Right ventricle myocardium superior (tissue), 1 donor: ENCODE measurements at regions not wholly inside any gene's neighbourhood (a gene's known extent, or its start where the extent isn't known, plus 50 kb on each side); places are given as distances from the start of the nearest gene placed in this dataset.

Source experiments
- ATAC-seq: fragments of 200-7000 bp; cut with Tn5 transposase; one replicate; pipeline ENCODE4 v1.9.1; 2020; ENCODE audit warnings: mild to moderate bottlenecking; ENCODE audit not compliant: poor library complexity
- DNase-seq: peaks from one replicate; pipeline ENCODE4 v3.0.0-alpha.2; 2020
- intact Hi-C: fragments of 100-400 bp; cut with DNase I; formaldehyde crosslinking; loops from one replicate; pipeline ENCODE4 v1.11.2; 2022
- donor health status: DM: no; HTN: yes; CAD: no; lungs with severe emphysema.

- intact Hi-C loops = no loop called here
- ATAC-seq (peak; percentile 58), DNase-seq (no peak)
Observed at GRCh38 chr7:89401099-89401498, 605.6 kb upstream of the TEX47 start.

GRCh38 chr7:89401690-89402089, 606.2 kb upstream of the TEX47 start:
- intact Hi-C loops = no loop called here
- ATAC-seq (peak; percentile 18), DNase-seq (no peak)

DNA sequence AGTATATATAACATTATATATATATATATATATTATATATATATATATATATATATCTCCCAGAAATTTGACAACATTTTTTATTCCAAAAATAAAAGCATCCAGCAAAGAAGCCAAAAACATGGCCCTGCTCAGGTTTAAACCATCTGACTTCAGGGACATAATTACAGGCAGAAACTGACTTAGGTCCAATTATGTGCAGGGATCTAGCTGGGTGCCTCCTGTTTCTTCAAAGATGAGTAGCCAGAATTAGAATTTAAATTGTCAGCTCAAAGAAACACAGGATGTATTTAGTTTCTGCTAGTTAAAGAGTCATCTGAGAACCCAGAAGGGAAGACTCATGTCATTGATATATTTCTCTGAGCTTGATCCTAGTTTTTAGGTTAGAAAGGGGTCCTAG, 656.4 kb upstream of the TEX47 start:
- no peak for ATAC-seq
- intact Hi-C loops = no loop called here
- DNase-seq = no peak

GRCh38 chr7:89456556-89456955, 661.0 kb upstream of the TEX47 start:
- intact Hi-C loops = no loop called here
- DNase-seq (no peak), ATAC-seq (no peak)

DNA sequence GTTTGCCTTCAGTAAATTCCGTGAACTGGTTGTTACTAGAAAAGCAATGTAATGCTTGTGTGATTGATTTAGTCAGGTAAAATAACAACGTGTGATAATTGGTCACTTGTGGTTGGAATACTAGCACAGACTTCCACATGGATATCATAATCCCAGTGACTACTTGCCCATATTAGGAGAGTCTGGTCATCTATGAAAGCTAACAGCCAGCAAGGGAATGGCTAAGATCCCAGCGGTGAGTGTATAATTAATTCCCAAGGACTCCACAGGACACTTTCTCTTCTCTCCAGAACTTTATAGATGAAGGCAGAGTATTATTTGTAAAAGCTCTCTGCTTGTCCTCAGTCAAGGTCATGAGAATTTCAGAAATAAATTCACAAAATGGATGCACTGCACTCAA, 662.6 kb upstream of the TEX47 start:
- intact Hi-C loops = no loop called here
- no peak for DNase-seq
- no peak for ATAC-seq

- DNase-seq (no peak), ATAC-seq (no peak)
- intact Hi-C loops = no loop called here
Observed at GRCh38 chr7:89474456-89474855, 678.9 kb upstream of the TEX47 start.

DNA sequence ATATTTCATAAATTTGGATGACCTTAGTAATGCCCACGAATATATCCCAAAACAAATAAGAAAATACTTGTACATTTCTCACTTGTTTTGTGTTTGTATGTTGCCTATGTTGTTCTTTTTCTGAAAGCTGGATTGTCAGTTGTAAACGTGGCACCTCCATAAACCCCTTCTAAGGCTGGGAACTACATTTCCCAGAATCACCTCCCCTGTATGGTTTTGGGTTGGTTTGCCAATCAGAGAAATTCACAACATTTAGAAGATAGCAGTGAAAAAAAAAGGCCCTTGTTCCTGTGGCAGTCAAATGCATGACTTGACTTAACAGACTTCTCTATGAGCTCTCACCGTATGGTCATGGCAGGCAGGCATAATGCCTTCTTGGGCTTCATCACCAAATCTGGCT, 676.3 kb upstream of the STEAP1 start:
- DNase-seq (no peak), ATAC-seq (no peak)
- intact Hi-C loops = no loop called here

- no peak for DNase-seq
- no peak for ATAC-seq
- intact Hi-C loops = no loop called here
Observed at GRCh38 chr7:89495704-89496103, 658.6 kb upstream of the STEAP1 start.

DNA sequence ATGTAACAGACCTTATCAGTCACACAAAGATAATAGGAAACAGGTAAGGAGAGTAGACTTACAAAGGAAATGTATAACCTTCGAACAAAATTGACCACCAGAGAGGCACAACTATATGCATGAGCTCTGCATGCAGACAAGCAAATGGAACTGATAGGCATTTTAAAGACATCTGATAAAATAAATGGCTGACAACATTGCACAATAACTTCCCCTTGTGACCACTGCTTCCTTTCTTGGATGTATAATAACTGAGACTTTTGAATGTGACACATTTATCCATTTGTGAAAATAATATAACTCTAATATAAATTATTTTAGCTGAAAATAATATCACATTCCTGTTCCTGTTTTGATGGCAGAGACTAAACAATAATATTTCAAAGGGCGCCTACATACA, 654.2 kb upstream of the STEAP1 start:
- DNase-seq (no peak), ATAC-seq (no peak)
- intact Hi-C loops = no loop called here

DNA sequence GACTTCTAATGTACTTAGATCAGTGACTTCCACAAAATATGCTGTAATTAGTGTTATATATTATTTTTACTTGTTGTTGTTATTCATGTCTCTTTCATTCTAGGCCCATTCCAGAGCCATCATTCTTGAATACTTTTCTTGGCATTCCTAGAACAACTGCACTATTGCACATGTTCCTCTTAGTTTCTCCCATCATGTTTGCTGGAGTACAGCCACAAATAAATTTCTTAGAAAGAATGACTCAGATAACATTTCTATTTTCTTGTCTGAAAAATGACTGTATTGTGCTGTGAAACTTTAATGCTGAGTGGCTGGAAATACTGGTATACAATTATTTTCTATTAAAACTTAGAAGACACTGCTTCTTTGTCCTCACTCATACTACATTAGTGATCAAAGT, 651.0 kb upstream of the STEAP1 start:
- intact Hi-C loops = no loop called here
- ATAC-seq (no peak), DNase-seq (no peak)

DNA sequence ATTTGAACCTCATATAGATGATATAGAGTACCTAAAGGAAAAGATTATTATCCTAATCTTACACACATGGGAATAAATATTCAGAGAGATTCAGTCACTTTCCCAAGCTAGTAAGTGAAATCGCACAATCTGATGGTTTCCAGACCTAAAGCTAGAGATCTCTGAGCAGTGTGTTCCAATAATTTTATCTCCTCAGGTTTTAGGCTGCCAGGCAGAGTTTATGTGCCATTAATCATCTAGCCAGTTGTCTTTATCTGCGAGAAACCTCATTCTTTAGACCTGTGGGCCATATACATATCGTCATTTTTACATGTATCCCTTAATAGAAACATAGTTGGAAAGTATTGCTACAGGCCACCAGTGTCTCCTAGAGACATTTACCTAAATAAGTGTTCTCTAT, 647.2 kb upstream of the STEAP1 start:
- ATAC-seq = no peak
- DNase-seq = no peak
- intact Hi-C loops = no loop called here

DNA sequence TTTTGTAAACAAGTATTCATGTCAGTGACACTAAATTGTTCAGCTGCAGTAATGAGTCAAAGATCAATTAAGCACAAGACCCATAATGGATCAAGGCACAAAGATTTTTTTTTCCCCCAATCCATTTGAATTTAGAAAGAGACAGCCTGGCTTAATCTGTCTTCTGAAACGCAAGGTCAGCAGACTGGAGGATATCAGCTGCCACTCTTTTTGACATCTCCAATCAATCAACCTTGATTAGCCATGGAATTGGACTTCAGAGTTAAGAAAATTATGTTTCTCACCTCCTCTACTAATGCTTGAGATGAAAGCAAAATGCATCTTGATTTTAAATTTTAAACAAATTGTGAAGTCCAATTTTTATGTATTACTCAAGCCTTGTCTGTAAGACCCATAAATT, 642.4 kb upstream of the STEAP1 start:
- intact Hi-C loops = no loop called here
- no peak for ATAC-seq
- DNase-seq = no peak

- ATAC-seq (no peak), DNase-seq (no peak)
- intact Hi-C loops = no loop called here
Observed at GRCh38 chr7:89514970-89515369, 639.3 kb upstream of the STEAP1 start.

DNA sequence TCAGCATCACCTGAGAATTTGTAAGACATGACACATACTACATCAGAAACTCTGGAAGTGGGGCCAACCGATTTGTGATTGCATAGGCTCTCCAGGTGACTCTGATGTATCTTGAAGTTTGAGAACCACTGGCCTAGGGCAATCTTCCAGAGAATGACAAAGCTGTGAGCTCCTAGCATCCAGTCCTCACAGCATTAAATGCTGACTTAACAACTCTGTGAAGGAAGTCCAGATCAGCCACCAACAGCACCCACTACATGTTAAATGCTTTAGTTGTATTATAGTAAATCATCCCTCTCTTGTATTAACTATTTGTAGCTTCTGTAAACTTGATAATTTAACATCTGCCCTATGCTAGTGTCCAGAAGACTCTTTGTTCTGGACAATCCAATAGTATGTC, 636.5 kb upstream of the STEAP1 start:
- DNase-seq = no peak
- intact Hi-C loops = no loop called here
- ATAC-seq = no peak

DNA sequence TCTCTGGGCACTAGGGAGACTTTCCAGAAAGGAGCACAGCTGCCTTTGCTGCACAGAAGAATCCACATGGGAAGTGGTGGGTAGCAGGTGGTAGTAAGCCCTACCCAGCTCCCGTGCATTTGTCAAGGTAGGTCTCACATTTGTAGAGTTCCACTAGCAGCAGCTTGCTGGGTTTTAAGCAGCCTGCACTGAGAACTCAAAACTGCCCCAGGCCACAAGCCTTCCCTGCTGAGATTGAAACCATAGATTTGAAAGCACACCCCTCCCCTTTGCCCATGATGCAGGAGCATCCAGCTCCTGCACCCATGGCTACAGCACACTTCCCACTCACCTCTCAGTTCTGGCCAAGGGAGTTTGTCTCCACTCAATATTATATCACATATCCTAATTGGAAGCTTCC, 604.5 kb upstream of the STEAP1 start:
- DNase-seq (no peak), ATAC-seq (no peak)
- intact Hi-C loops = no loop called here

DNA sequence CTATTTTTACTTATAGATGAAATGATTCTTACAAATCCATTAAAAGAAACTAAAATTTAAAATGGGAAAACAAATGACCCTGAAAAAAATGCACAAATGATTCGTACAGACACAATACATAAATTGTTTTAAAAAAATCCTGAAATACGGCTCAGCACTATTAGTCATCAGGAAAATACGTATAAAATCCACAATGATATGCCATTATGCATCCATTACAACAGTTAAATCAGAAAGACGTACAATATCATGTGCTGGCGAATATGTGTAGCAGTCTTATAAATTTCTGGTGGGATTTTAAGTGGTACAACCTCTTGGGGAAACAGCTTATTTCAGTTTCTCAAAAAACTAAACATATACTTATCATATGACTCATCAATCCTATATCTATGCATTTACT, 600.1 kb upstream of the STEAP1 start:
- DNase-seq = no peak
- intact Hi-C loops = no loop called here
- ATAC-seq = no peak

DNA sequence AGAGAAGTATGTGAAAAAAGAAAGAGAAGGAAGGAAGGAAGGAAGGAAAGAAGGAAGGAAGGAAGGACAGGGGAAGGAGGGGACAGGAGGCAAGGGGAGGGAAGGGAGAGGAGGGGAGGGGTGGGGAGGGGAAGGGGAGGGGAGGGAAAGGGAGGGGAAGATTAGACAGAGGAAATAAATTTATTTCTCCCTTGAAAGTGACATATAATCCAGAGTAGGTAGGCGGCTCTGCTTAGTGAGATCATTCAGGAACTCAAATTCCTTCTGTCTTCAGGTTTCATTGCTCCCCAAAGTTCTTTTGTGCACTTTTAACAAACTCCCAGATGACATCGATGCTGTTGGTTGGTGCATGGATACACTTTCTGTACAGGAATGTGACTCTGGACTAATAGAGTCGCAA, 594.7 kb upstream of the STEAP1 start:
- no peak for ATAC-seq
- intact Hi-C loops = no loop called here
- DNase-seq = no peak

DNA sequence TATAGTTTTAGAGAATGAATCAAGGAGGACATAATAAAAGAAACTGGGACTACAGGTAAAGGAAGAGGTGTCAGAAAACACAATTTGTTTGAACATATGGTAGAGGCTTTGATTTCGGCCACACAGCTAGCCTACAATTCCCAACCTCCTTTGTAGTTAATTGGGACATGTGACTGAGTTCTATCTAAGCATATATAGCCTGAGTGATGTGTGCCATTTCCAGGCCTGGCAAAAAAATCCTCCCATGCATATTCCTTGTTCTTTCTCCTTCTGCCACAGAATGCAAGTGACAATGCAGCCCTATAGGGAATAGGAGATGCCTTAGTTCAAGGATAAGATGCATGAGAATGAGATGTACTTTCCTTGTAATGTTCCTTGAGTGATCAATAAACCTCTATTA, 590.7 kb upstream of the STEAP1 start:
- ATAC-seq = no peak
- intact Hi-C loops = no loop called here
- DNase-seq = no peak

GRCh38 chr7:89584896-89585295, 569.4 kb upstream of the STEAP1 start:
- intact Hi-C loops = no loop called here
- ATAC-seq (no peak), DNase-seq (no peak)

- ATAC-seq = no peak
- intact Hi-C loops = no loop called here
- DNase-seq = no peak
Observed at GRCh38 chr7:89593125-89593524, 561.1 kb upstream of the STEAP1 start.

- ATAC-seq = no peak
- intact Hi-C loops = no loop called here
- DNase-seq = no peak
Observed at GRCh38 chr7:89602984-89603383, 551.3 kb upstream of the STEAP1 start.

DNA sequence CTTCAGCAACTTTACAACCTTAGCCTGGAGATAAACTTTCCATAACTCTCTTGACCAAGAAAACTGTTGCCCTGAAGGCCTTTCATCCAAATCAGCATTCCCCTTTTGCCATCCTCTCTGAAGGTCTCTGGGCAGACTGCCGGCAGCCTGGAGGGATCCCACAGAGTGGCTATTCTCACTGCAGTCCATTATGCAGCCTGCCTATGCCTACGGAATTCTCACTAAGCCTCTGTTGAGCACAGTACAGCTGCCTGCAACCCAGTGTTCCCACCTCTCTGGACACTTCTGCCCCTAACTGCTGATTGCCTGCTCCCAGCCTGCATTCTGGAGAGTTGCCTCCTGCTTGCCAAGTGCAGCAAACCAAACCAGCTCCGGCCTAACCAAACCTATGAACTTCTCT, 548.9 kb upstream of the STEAP1 start:
- no peak for DNase-seq
- intact Hi-C loops = no loop called here
- no peak for ATAC-seq
